K562 (cell line): ENCODE measurements at regions not wholly inside any gene's neighbourhood (a gene's known extent, or its start where the extent isn't known, plus 50 kb on each side); places are given as distances from the start of the nearest gene placed in this dataset.

Source experiments
- ATAC-seq: fragments of 200-7000 bp; cut with Tn5 transposase; 3 replicates; pipeline ENCODE4 v1.9.1; 2020; ENCODE audit warnings: moderate library complexity
- BruUV-seq: library from RNA; stranded (reverse); fragments of 400-500 nt; replicated peaks from 2 replicates; lab custom pipeline; 2021; lab: Mats Ljungman, UMichigan
- CTCF ChIA-PET: fragments of 300-600 bp; formaldehyde crosslinking; extraction: SDS; loops from one replicate; lab custom pipeline; 2021; ENCODE audit warnings: low intra/inter-chr PET ratio; lab: Yijun Ruan, JAX
- POLR2A ChIA-PET: fragments of 300-600, 350-650 bp; sonication (Branson Sonifier 250); formaldehyde crosslinking; extraction: SDS; loops from one replicate; lab custom pipeline; 2021; ENCODE audit warnings: antibody characterized with exemption, inconsistent platforms; lab: Yijun Ruan, JAX
- DNase-seq, 4 experiments: peaks; one replicate each; pipeline versions ENCODE4 v3.0.0 to v3.0.0-alpha.2; 2011 to 2018; ENCODE audit warnings: low spot score in 3 of 4, mixed read lengths in 3 of 4; ENCODE audit errors: extremely low read depth in 1 of 4
- FAIRE-seq: peaks from 2 replicates; lab custom pipeline; 2011; peaks lifted over from hg19 to GRCh38; lab: Jason Lieb, UNC
- H2AFZ ChIP-seq: 2 replicates; pipeline ENCODE4 v1.6.0; 2011; ENCODE audit warnings: low read depth, low read length, control low read depth, inconsistent platforms
- H3K27ac ChIP-seq: fragments of 200-600 bp; 3 replicates; pipeline ENCODE4 v1.8.0; 2011; ENCODE audit warnings: low read depth, mild to moderate bottlenecking, control low read depth, inconsistent platforms, low read length, moderate library complexity, mixed read lengths; ENCODE audit errors: extremely low read depth
- H3K27me3 ChIP-seq, 2 experiments: fragments of 300-600 bp in 1 of 2; 2 replicates in 1 of 2; 3 replicates in 1 of 2; pipeline versions ENCODE4 v1.6.0 to v1.8.0; 2011; ENCODE audit warnings: inconsistent platforms in 2 of 2, low read length in 2 of 2, mild to moderate bottlenecking in 1 of 2, mixed read lengths in 1 of 2, moderate library complexity in 1 of 2; ENCODE audit not compliant: control insufficient read depth in 2 of 2, insufficient read depth in 2 of 2
- H3K36me3 ChIP-seq: fragments of 300-600 bp; 3 replicates; pipeline ENCODE4 v1.8.0; 2011; ENCODE audit warnings: mild to moderate bottlenecking, low read length, inconsistent platforms; ENCODE audit not compliant: control insufficient read depth, insufficient read depth
- H3K4me1 ChIP-seq, 2 experiments: fragments of 200-600 bp in 1 of 2; replicated peaks in 1 of 2; 2 replicates in 1 of 2; 3 replicates in 1 of 2; pipeline versions ENCODE4 v1.5.1 to v1.8.0; 2011; ENCODE audit warnings: inconsistent platforms in 2 of 2, low read length in 2 of 2, mild to moderate bottlenecking in 1 of 2, mixed read lengths in 1 of 2, moderate library complexity in 1 of 2; ENCODE audit not compliant: control insufficient read depth in 2 of 2, insufficient read depth in 2 of 2
- H3K4me2 ChIP-seq: 2 replicates; pipeline ENCODE4 v1.6.1; 2011; ENCODE audit warnings: low read length, control low read depth, inconsistent platforms, mixed read lengths; ENCODE audit not compliant: insufficient read depth
- H3K4me3 ChIP-seq: fragments of 200-600 bp; sonication (generic), shearing (Covaris generic); 2 replicates; pipeline ENCODE4 v1.5.1; 2016; ENCODE audit warnings: control low read depth, inconsistent platforms
- H3K79me2 ChIP-seq: fragments of 200-600 bp; 3 replicates; pipeline ENCODE4 v1.8.0; 2011; ENCODE audit warnings: low read length, inconsistent platforms; ENCODE audit not compliant: control insufficient read depth, insufficient read depth
- H3K9ac ChIP-seq, 2 experiments: 2 replicates each; pipeline versions ENCODE4 v1.6.0 to v1.6.1; 2011; ENCODE audit warnings: low read depth in 2 of 2, low read length in 2 of 2, control low read depth in 1 of 2, inconsistent platforms in 1 of 2, mild to moderate bottlenecking in 1 of 2, mixed read lengths in 1 of 2; ENCODE audit not compliant: insufficient read depth in 1 of 2
- H3K9me1 ChIP-seq: one replicate; pipeline ENCODE4 v1.6.0; 2011; ENCODE audit warnings: inconsistent platforms, mild to moderate bottlenecking, low read length, moderate library complexity; ENCODE audit not compliant: control insufficient read depth, insufficient read depth
- H3K9me3 ChIP-seq: replicated peaks from 2 replicates; pipeline ENCODE4 v1.5.1; 2011; ENCODE audit warnings: low read depth, low read length, inconsistent platforms; ENCODE audit not compliant: control insufficient read depth, insufficient read depth
- H4K20me1 ChIP-seq: replicated peaks from 2 replicates; pipeline ENCODE4 v1.6.1; 2011; ENCODE audit warnings: low read length, inconsistent platforms, mixed read lengths; ENCODE audit not compliant: control insufficient read depth, insufficient read depth
- CREB1 ChIP-seq, 2 experiments: sonication (generic) in 1 of 2; formaldehyde crosslinking in 1 of 2; IDR thresholded peaks; 2 replicates each; pipeline versions ENCODE4 v1.6.1 to v1.8.0; 2012 to 2022; ENCODE audit warnings: inconsistent platforms in 1 of 2, mild to moderate bottlenecking in 1 of 2, missing genetic modification reagents in 1 of 2, moderate library complexity in 1 of 2
- MAZ ChIP-seq, 2 experiments: fragments of 450-650 bp in 1 of 2; sonication (generic) in 1 of 2; formaldehyde crosslinking; IDR thresholded peaks in 1 of 2; conservative IDR thresholded peaks in 1 of 2; 2 replicates each; pipeline versions ENCODE4 v1.4.0 to v1.5.0; 2020; ENCODE audit warnings: mild to moderate bottlenecking in 1 of 2, missing genetic modification reagents in 1 of 2
- NONO ChIP-seq, 2 experiments: fragments of 200-400 bp in 1 of 2; fragments of 450-650 bp in 1 of 2; formaldehyde crosslinking in 1 of 2; IDR thresholded peaks; 2 replicates each; pipeline ENCODE4 v1.6.1; 2017; ENCODE audit warnings: low read depth in 2 of 2, mild to moderate bottlenecking in 2 of 2, moderate library complexity in 2 of 2, low read length in 1 of 2
- POLR2B ChIP-seq: fragments of 450-650 bp; IDR thresholded peaks from 2 replicates; pipeline ENCODE4 v1.6.1; 2018; ENCODE audit warnings: low read depth; ENCODE audit not compliant: partially characterized antibody
- RFX1 ChIP-seq: fragments of 450-650 bp; IDR thresholded peaks from 2 replicates; pipeline ENCODE4 v1.6.1; 2016; ENCODE audit warnings: mild to moderate bottlenecking, moderate library complexity
- ZNF444 ChIP-seq: fragments of 250-450 bp; sonication (Bioruptor Pico); IDR thresholded peaks from 2 replicates; pipeline ENCODE4 v1.4.0; 2020; ENCODE audit warnings: mild to moderate bottlenecking, moderate library complexity
- ZNF707 ChIP-seq: fragments of 250-450 bp; sonication (Bioruptor Pico); conservative IDR thresholded peaks from 2 replicates; pipeline ENCODE4 v1.8.0; 2022; ENCODE audit warnings: inconsistent platforms, mild to moderate bottlenecking, moderate library complexity
- WGBS: fragments of 100-300 bp; shearing (Covaris generic); methylation state at CpG from one replicate; pipeline ENCODE4 v1.1.6; 2016; ENCODE audit warnings: low coverage, mixed read lengths; ENCODE audit not compliant: insufficient coverage; ENCODE audit errors: missing lambda C conversion rate; 5-methylcytosine and 5-hydroxymethylcytosine counted together
- in situ Hi-C: fragments of 300-500 bp; cut with MboI; formaldehyde crosslinking; loops from 4 replicates; pipeline ENCODE4 v1.15.0; 2018; ENCODE audit warnings: inconsistent platforms, mixed read lengths
- intact Hi-C: fragments of 100-400 bp; cut with micrococcal nuclease; formaldehyde crosslinking; loops from 2 replicates; pipeline ENCODE4 v1.14.2; 2022
- TF ChIP-seq, protein P1 (sequence below): fragments of 450-650 bp; formaldehyde crosslinking; IDR thresholded peaks from 2 replicates; pipeline ENCODE4 v1.4.0; 2020; ENCODE audit warnings: mild to moderate bottlenecking, moderate library complexity
- TF ChIP-seq, protein P2 (sequence below), 2 experiments: IDR thresholded peaks; 2 replicates each; pipeline ENCODE4 v1.6.1; 2012; ENCODE audit warnings: improper control_type of control experiment in 2 of 2, low read depth in 2 of 2, low read length in 2 of 2, borderline replicate concordance in 1 of 2

DNA sequence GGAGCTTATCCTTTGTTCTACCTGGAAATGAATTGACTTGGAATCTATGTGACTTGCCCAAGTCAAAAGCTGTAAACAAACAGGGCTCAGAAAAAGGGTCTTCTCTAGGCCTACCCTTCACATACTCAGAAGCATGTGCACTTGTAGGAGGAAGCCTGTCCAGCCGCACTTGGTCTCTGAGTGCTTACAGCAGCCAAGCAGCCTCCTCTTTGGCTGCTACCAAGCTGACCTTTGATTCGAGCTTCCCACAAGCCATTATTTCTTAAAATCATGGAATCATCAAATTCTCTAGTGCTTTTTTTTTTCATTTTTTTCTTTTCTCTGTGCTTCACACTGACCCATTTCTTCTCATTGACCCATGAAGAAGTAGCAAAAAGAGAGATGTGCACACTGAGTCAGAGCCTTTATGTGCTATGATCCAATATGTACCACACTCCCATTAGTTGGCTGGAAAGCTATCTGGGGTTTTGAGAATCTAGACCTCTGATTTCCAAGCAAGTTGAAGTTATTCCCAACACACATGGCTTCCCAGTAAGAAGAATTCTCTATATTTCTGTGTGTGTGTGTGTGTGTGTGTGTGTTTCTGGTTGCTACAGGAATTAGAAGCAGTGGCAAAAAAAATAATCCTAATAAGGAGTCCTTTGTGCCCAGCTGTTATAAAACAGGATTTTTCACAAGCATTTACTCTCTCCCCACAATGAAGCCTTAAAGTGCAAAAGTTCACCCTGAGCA is 550.3 kb upstream of the TNP1 start:
- no peaks in the 10 kb centered on the region for H3K27me3 ChIP-seq
- H3K4me3 ChIP-seq, result no peak overlapping the region
- ATAC-seq (no peak), DNase-seq (no peak), FAIRE-seq (no peak)
- no TSS peak for BruUV-seq
- H3K36me3 ChIP-seq, result no peaks in the 10 kb centered on the region
- TF ChIP-seq MAZ (CRISPR knock-in tag; conservative IDR thresholded peaks at IDR 0.05 in 1 of 2, IDR thresholded peaks at IDR 0.05 in 1 of 2) (no peak), CREB1 (IDR thresholded peaks at IDR 0.05) (no peak), CREB1 (CRISPR knock-in tag; IDR thresholded peaks at IDR 0.05) (no peak), NONO (IDR thresholded peaks at IDR 0.05; ENCODE audit: low read depth in 2 of 2, low read length in 1 of 2) (no peak), RFX1 (no peak), POLR2B (no peak), ZNF444 (CRISPR knock-in tag) (no peak), ZNF707 (CRISPR knock-in tag) (no peak)
- TF ChIP-seq, protein P1, sequence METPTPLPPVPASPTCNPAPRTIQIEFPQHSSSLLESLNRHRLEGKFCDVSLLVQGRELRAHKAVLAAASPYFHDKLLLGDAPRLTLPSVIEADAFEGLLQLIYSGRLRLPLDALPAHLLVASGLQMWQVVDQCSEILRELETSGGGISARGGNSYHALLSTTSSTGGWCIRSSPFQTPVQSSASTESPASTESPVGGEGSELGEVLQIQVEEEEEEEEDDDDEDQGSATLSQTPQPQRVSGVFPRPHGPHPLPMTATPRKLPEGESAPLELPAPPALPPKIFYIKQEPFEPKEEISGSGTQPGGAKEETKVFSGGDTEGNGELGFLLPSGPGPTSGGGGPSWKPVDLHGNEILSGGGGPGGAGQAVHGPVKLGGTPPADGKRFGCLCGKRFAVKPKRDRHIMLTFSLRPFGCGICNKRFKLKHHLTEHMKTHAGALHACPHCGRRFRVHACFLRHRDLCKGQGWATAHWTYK (CRISPR knock-in tag), result no peak
- TF ChIP-seq, protein P2, sequence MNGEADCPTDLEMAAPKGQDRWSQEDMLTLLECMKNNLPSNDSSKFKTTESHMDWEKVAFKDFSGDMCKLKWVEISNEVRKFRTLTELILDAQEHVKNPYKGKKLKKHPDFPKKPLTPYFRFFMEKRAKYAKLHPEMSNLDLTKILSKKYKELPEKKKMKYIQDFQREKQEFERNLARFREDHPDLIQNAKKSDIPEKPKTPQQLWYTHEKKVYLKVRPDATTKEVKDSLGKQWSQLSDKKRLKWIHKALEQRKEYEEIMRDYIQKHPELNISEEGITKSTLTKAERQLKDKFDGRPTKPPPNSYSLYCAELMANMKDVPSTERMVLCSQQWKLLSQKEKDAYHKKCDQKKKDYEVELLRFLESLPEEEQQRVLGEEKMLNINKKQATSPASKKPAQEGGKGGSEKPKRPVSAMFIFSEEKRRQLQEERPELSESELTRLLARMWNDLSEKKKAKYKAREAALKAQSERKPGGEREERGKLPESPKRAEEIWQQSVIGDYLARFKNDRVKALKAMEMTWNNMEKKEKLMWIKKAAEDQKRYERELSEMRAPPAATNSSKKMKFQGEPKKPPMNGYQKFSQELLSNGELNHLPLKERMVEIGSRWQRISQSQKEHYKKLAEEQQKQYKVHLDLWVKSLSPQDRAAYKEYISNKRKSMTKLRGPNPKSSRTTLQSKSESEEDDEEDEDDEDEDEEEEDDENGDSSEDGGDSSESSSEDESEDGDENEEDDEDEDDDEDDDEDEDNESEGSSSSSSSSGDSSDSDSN (IDR thresholded peaks at IDR 0.05; ENCODE audit: borderline replicate concordance in 1 of 2, low read depth in 2 of 2, low read length in 2 of 2), result no peak
- H3K9ac ChIP-seq, result no peak overlapping the region
- H3K9me3 ChIP-seq, result no peaks in the 10 kb centered on the region
- no peak overlapping the region for H3K4me2 ChIP-seq
- no peak overlapping the region for H3K27ac ChIP-seq
- POLR2A ChIA-PET, result no interaction called here
- H3K79me2 ChIP-seq, result no peaks in the 10 kb centered on the region
- no peaks in the 10 kb centered on the region for H4K20me1 ChIP-seq
- CTCF ChIA-PET, result no interaction called here
- in situ Hi-C loops, result no loop called here
- H2AFZ ChIP-seq, result no peak overlapping the region
- intact Hi-C loops, result no loop called here
- H3K4me1 ChIP-seq, result no peaks in the 10 kb centered on the region
- WGBS, result 0% methylated on average over 2 of the region's 2 CpGs
- no peaks in the 10 kb centered on the region for H3K9me1 ChIP-seq
